ENCODE measurements at regions not wholly inside any gene's neighbourhood (a gene's known extent, or its start where the extent isn't known, plus 50 kb on each side); places are given as distances from the start of the nearest gene placed in this dataset.
"Not testable (repeated sequence)": the region's sequence is repeated elsewhere in the genome, so short reads cannot be mapped to it uniquely, and the experiment has no call there.

GRCh38 chr3:16707260-16707659 is 102.0 kb upstream of the DAZL start:
- DNase-seq (ENCODE audit: extremely low read depth in 1 of 2, low read depth in 1 of 2): no peak

GRCh38 chr3:16708285-16708684 is 103.1 kb upstream of the DAZL start:
- no peak for DNase-seq (ENCODE audit: extremely low read depth in 1 of 2, low read depth in 1 of 2)

- DNase-seq (ENCODE audit: extremely low read depth in 1 of 2, low read depth in 1 of 2): not testable (repeated sequence)
Measured at GRCh38 chr3:16711691-16712090, 106.5 kb upstream of the DAZL start.

- DNase-seq (ENCODE audit: extremely low read depth in 1 of 2, low read depth in 1 of 2): no peak
Measured at GRCh38 chr3:16715281-16715680, 110.1 kb upstream of the DAZL start.

GRCh38 chr3:16719426-16719825 is 114.2 kb upstream of the DAZL start:
- DNase-seq (ENCODE audit: extremely low read depth in 1 of 2, low read depth in 1 of 2): no peak

GRCh38 chr3:16720367-16720940 is 115.2 kb upstream of the DAZL start:
- DNase-seq (ENCODE audit: extremely low read depth in 1 of 2, low read depth in 1 of 2): no peak

- no peak for DNase-seq (ENCODE audit: extremely low read depth in 1 of 2, low read depth in 1 of 2)
Measured at GRCh38 chr3:16721494-16721893, 116.3 kb upstream of the DAZL start.

- DNase-seq (ENCODE audit: extremely low read depth in 1 of 2, low read depth in 1 of 2): no peak
Measured at GRCh38 chr3:16723978-16724377, 118.8 kb upstream of the DAZL start.

GRCh38 chr3:16724487-16724886 is 119.3 kb upstream of the DAZL start:
- no peak for DNase-seq (ENCODE audit: extremely low read depth in 1 of 2, low read depth in 1 of 2)

GRCh38 chr3:16725972-16726371 is 120.7 kb upstream of the DAZL start:
- DNase-seq (ENCODE audit: extremely low read depth in 1 of 2, low read depth in 1 of 2): no peak

- DNase-seq (ENCODE audit: extremely low read depth in 1 of 2, low read depth in 1 of 2): no peak
Measured at GRCh38 chr3:16728770-16729745, 123.8 kb upstream of the DAZL start.

GRCh38 chr3:16738451-16738850 is 133.2 kb upstream of the DAZL start:
- DNase-seq (ENCODE audit: extremely low read depth in 1 of 2, low read depth in 1 of 2): no peak

- no peak for DNase-seq (ENCODE audit: extremely low read depth in 1 of 2, low read depth in 1 of 2)
Measured at GRCh38 chr3:16739541-16740105, 134.4 kb upstream of the DAZL start.

GRCh38 chr3:16740515-16740914 is 135.3 kb upstream of the DAZL start:
- no peak for DNase-seq (ENCODE audit: extremely low read depth in 1 of 2, low read depth in 1 of 2)

- DNase-seq (ENCODE audit: extremely low read depth in 1 of 2, low read depth in 1 of 2): peak; percentile 14 to 36
Measured at GRCh38 chr3:16741103-16741758, 136.0 kb upstream of the DAZL start.

GRCh38 chr3:16741890-16742289 is 136.7 kb upstream of the DAZL start:
- DNase-seq (ENCODE audit: extremely low read depth in 1 of 2, low read depth in 1 of 2): peak in 1 of 2 donors; percentile 5

- DNase-seq (ENCODE audit: extremely low read depth in 1 of 2, low read depth in 1 of 2): no peak
Measured at GRCh38 chr3:16743276-16743675, 138.1 kb upstream of the DAZL start.

- no peak for DNase-seq (ENCODE audit: extremely low read depth in 1 of 2, low read depth in 1 of 2)
Measured at GRCh38 chr3:16759227-16759903, 125.4 kb upstream of the PLCL2 start.

- no peak for DNase-seq (ENCODE audit: extremely low read depth in 1 of 2, low read depth in 1 of 2)
Measured at GRCh38 chr3:16761571-16761970, 123.2 kb upstream of the PLCL2 start.

GRCh38 chr3:16765661-16766060 is 119.1 kb upstream of the PLCL2 start:
- no peak for DNase-seq (ENCODE audit: extremely low read depth in 1 of 2, low read depth in 1 of 2)

- no peak for DNase-seq (ENCODE audit: extremely low read depth in 1 of 2, low read depth in 1 of 2)
Measured at GRCh38 chr3:16767006-16767405, 117.7 kb upstream of the PLCL2 start.
